ENCODE measurements at regions not wholly inside any gene's neighbourhood (a gene's known extent, or its start where the extent isn't known, plus 50 kb on each side); places are given as distances from the start of the nearest gene placed in this dataset.
"Not testable (repeated sequence)": the region's sequence is repeated elsewhere in the genome, so short reads cannot be mapped to it uniquely, and the experiment has no call there.

DNA sequence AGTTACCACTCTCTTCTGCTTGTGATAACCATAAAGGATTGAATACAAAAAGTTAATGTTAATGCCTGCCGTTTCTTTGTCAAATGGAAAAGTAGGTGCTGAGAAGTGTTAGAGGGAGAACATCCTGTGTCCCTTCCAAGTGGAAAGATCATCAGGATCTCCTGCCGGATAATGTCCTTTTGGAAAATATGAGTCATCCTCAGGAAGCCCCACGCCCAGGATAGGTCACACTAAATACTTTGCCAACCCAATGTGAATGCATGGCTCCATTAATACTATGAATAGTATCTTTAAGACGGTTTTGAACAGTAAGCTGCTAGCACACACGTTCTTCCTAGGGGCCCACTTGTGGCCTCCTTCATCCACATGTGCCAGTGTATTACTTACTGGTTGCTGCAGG lies 279.5 kb downstream of the ZNF326 start:
- H3K4me1 Mint-ChIP-seq = no peaks in the 10 kb centered on the region
- H3K27ac Mint-ChIP-seq = no peak overlapping the region
- CTCF ChIA-PET = no interaction called here
- no peaks in the 10 kb centered on the region for H3K36me3 Mint-ChIP-seq
- no peaks in the 10 kb centered on the region for H3K9me3 Mint-ChIP-seq
- H3K4me3 Mint-ChIP-seq = no peak overlapping the region
- DNase-seq = no peak
- no peaks in the 10 kb centered on the region for H3K27me3 Mint-ChIP-seq

DNA sequence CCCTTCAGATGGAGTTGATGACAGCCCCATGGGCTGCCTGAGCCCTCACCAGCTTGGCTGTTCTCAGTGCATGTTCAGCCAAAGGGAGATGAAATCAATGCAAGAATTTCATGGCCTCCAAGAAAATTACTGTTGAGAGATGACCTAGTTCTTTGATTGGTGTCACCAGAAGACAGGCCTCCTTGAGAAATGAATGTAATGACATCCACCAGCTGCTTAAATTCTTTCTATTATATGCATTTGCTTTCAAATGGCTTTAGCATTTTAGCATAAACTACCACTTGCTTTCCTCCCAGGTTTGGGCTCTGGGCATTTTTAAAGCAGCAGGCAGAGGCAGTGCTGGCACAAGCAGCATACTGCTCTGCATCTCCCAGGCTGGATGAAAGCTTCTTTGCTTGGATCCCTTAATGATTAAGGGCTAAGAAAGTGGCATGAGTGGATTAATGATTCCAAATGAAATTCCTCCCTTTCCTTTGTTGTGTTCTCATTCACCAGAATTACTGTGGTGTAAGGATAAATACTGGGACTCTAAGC lies 278.4 kb downstream of the ZNF326 start:
- CTCF ChIA-PET = no interaction called here
- Mint-ChIP-seq H3K36me3 (no peaks in the 10 kb centered on the region), H3K4me1 (no peaks in the 10 kb centered on the region), H3K4me3 (no peak overlapping the region), H3K9me3 (no peaks in the 10 kb centered on the region), H3K27ac (no peak overlapping the region), H3K27me3 (no peaks in the 10 kb centered on the region)
- DNase-seq = no peak

GRCh38 chr1:90262791-90263190 lies 267.9 kb downstream of the ZNF326 start:
- no peaks in the 10 kb centered on the region for H3K36me3 Mint-ChIP-seq
- no peaks in the 10 kb centered on the region for H3K27me3 Mint-ChIP-seq
- H3K4me3 Mint-ChIP-seq = no peak overlapping the region
- no peak for DNase-seq
- H3K27ac Mint-ChIP-seq = no peak overlapping the region
- CTCF ChIA-PET = no interaction called here
- H3K4me1 Mint-ChIP-seq = no peaks in the 10 kb centered on the region
- no peaks in the 10 kb centered on the region for H3K9me3 Mint-ChIP-seq

DNA sequence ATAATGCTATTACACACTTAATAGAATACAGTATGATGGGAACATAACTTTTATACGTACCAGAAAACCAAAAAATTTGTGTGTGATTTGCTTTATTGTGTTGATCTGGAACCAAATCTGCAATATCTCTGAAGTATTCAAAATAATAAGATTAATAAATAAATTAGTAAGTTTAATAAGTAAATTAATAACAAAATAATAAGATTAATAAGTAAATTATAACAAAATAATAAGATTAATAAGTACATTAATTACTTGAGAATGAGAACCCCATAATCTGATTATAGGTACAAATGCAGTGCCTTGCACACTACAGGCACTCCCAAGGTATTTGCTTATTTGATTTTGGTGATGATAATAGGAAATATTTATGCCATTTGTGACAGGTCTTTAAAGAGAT lies 267.4 kb downstream of the ZNF326 start:
- no peak for DNase-seq
- no peak overlapping the region for H3K4me3 Mint-ChIP-seq
- CTCF ChIA-PET = no interaction called here
- H3K27ac Mint-ChIP-seq = no peak overlapping the region
- no peaks in the 10 kb centered on the region for H3K27me3 Mint-ChIP-seq
- H3K36me3 Mint-ChIP-seq = no peaks in the 10 kb centered on the region
- H3K9me3 Mint-ChIP-seq = no peaks in the 10 kb centered on the region
- no peaks in the 10 kb centered on the region for H3K4me1 Mint-ChIP-seq

GRCh38 chr1:90246069-90246468 lies 251.2 kb downstream of the ZNF326 start:
- Mint-ChIP-seq H3K27me3 (no peaks in the 10 kb centered on the region), H3K4me3 (no peak overlapping the region), H3K4me1 (no peaks in the 10 kb centered on the region), H3K36me3 (no peaks in the 10 kb centered on the region), H3K27ac (no peak overlapping the region), H3K9me3 (peaks cover 7% of the 10 kb centered on the region)
- CTCF ChIA-PET = no interaction called here
- no peak for DNase-seq

DNA sequence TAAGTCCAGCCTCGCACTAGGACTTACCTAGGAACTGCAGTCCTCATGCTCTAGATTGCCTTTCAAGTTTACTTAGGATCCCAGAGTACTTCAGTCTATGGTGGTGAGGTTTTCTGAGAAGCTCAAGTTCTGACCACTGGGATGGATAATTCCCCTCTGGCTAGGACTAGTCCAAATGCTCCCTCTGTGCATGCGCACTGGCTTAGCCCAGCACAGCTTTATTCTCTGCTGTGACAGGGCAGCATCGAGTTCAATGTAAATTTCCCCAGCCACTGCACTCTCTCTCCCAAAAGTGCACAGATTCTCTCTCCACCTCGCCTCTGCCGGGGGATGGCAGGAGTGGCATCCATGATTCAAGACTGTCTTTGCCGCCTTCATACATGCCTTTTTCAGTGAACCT lies 241.6 kb downstream of the ZNF326 start:
- H3K27ac Mint-ChIP-seq = no peak overlapping the region
- no peak for DNase-seq
- no peaks in the 10 kb centered on the region for H3K27me3 Mint-ChIP-seq
- H3K4me1 Mint-ChIP-seq = no peaks in the 10 kb centered on the region
- H3K9me3 Mint-ChIP-seq = no peaks in the 10 kb centered on the region
- no peaks in the 10 kb centered on the region for H3K36me3 Mint-ChIP-seq
- no peak overlapping the region for H3K4me3 Mint-ChIP-seq
- CTCF ChIA-PET = no interaction called here

DNA sequence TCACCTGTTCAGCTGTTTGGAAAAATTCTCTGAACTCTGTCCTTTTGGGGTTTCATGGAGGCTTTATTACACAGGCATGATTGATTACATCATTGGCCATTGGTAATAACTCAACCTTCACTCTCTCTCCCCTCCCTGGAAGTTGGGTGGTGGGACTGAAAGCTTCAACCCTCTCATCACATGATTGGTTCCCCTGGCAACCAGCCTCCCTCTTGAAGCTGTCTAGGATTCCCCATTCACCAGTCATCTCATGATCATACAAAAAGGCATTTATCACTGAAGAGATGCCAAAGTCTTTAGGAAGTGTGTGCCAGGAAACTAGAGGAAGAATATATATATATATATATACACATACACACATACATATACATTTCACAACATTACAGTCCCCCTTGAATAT lies 228.5 kb downstream of the ZNF326 start:
- CTCF ChIA-PET = no interaction called here
- peaks cover 6% of the 10 kb centered on the region for H3K9me3 Mint-ChIP-seq
- no peaks in the 10 kb centered on the region for H3K36me3 Mint-ChIP-seq
- H3K27me3 Mint-ChIP-seq = peaks cover 4% of the 10 kb centered on the region
- no peaks in the 10 kb centered on the region for H3K4me1 Mint-ChIP-seq
- H3K4me3 Mint-ChIP-seq = no peak overlapping the region
- no peak for DNase-seq
- no peak overlapping the region for H3K27ac Mint-ChIP-seq

DNA sequence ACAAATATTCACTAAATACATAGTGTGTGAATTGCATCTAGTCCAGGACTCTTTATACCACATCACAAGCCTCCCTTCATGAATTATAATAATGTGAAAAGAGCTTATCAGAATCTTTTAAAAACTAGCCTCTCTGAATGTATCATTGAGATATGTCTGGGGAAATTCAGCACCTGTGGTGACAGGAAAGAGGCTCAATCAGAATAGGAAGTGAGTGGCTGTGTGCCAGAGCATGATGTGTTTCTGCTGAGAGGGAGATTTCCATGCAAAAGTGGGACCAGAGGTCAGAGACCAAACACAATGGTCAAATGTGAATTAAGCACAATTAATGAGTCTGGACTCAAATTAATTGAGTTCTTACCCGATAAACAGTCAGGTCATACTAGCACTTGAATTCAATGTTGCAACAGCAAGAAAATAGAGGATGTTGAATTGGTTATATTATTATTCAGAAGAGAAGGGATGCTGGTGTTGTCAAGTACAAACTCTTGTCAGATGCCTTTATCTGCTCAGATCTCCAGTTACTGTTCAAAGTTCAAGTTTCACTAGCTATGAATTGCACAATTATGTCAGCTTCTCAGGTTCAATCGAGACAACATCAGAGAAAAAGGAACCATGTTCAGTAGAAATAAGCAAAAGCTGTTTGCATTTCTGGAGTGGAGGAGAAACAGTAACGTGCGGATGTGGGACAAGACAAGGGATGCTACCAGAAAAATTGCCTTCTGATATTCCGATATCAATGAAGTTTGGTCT lies 226.2 kb downstream of the ZNF326 start:
- Mint-ChIP-seq H3K27ac (no peak overlapping the region), H3K4me1 (no peaks in the 10 kb centered on the region), H3K4me3 (no peak overlapping the region), H3K36me3 (no peaks in the 10 kb centered on the region), H3K9me3 (peaks cover 6% of the 10 kb centered on the region), H3K27me3 (peaks cover 4% of the 10 kb centered on the region)
- CTCF ChIA-PET = no interaction called here
- no peak for DNase-seq

- CTCF ChIA-PET = no interaction called here
- Mint-ChIP-seq H3K4me3 (no peak overlapping the region), H3K36me3 (no peaks in the 10 kb centered on the region), H3K4me1 (no peaks in the 10 kb centered on the region), H3K27me3 (peaks cover 4% of the 10 kb centered on the region), H3K27ac (no peak overlapping the region), H3K9me3 (peaks cover 6% of the 10 kb centered on the region)
- DNase-seq = no peak
Observed at GRCh38 chr1:90220496-90220895, 225.6 kb downstream of the ZNF326 start.

DNA sequence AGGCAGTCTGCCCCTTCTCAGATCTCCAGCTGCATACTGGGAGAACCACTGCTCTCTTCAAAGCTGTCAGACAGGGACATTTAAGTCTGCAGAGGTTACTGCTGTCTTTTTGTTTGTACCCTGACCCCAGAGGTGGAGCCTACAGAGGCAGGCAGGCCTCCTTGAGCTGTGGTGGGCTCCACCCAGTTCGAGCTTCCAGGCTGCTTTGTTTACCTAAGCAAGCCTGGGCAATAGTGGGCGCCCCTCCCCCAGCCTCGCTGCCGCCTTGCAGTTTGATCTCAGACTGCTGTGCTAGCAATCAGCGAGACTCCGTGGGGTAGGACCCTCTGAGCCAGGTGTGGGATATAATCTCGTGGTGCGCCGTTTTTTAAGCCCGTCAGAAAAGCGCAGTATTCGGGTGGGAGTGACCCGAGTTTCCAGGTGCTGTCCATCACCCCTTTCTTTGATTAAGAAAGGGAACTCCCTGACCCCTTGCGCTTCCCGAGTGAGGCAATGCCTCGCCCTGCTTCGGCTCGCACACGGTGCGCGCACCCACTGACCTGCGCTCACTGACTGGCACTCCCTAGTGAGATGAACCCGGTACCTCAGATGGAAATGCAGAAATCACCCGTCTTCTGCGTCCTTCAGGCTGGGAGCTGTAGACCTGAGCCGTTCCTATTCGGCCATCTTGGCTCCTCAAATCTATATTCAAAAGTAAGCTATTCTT lies 224.4 kb downstream of the ZNF326 start:
- H3K4me1 Mint-ChIP-seq, H3K27ac Mint-ChIP-seq, H3K9me3 Mint-ChIP-seq, H3K36me3 Mint-ChIP-seq, DNase-seq, H3K27me3 Mint-ChIP-seq, H3K4me3 Mint-ChIP-seq, CTCF ChIA-PET: not testable (repeated sequence)

- CTCF ChIA-PET = interaction anchor here (0.7 kb wide), 1 partner anchor 1225 kb away, joined by 3 read pairs; no protein-coding TSS in a partner anchor
- no peak for DNase-seq
- Mint-ChIP-seq H3K4me1 (no peaks in the 10 kb centered on the region), H3K4me3 (no peak overlapping the region), H3K27me3 (no peaks in the 10 kb centered on the region), H3K27ac (no peak overlapping the region), H3K9me3 (no peaks in the 10 kb centered on the region), H3K36me3 (no peaks in the 10 kb centered on the region)
Observed at GRCh38 chr1:90210633-90211491, 216.0 kb downstream of the ZNF326 start.

DNA sequence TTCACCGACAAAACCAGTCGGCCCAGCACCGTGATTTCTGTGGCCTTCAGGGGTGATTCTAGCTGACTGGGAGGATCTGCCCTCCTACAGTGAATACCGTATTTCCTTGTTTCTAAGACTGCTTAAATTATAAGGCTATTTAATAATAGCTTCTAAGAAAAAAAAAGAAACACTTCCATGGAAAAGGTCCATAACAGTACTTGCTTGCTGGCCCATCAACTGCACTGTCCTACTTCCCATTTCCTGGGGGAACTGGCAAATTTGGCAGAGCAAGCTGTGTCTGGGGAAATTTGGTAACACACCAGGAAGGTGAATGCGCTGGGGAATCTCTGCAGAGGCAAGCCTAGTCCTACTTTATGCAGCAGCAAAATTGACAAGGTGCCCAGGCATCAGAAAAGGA lies 214.0 kb downstream of the ZNF326 start:
- CTCF ChIA-PET = no interaction called here
- no peak overlapping the region for H3K27ac Mint-ChIP-seq
- no peaks in the 10 kb centered on the region for H3K4me1 Mint-ChIP-seq
- no peak overlapping the region for H3K4me3 Mint-ChIP-seq
- no peak for DNase-seq
- no peaks in the 10 kb centered on the region for H3K9me3 Mint-ChIP-seq
- no peaks in the 10 kb centered on the region for H3K27me3 Mint-ChIP-seq
- H3K36me3 Mint-ChIP-seq = no peaks in the 10 kb centered on the region

DNA sequence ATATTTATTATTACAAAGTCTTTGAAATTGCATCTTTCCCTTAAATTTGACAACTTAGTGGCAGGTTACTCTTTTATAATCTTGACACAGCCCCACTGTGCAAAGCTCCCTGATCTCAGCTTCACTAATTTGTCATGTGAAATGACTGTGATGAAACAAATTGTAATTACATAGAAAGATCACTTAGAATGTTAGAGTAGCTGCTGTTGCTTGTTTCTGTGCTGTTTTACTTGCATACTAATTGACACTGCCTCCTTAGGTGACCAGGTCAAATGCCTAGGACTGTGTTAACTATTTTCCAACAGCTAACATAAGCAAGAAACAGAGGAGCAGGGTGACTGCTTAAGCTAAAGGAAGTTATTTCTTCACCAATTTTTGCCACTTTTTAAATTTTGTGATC lies 211.3 kb downstream of the ZNF326 start:
- Mint-ChIP-seq H3K4me3 (no peak overlapping the region), H3K36me3 (no peaks in the 10 kb centered on the region), H3K4me1 (no peaks in the 10 kb centered on the region), H3K9me3 (no peaks in the 10 kb centered on the region), H3K27me3 (no peaks in the 10 kb centered on the region), H3K27ac (no peak overlapping the region)
- no peak for DNase-seq
- CTCF ChIA-PET = no interaction called here

GRCh38 chr1:90204780-90205179 lies 209.9 kb downstream of the ZNF326 start:
- CTCF ChIA-PET = no interaction called here
- H3K9me3 Mint-ChIP-seq = no peaks in the 10 kb centered on the region
- DNase-seq = no peak
- H3K36me3 Mint-ChIP-seq = no peaks in the 10 kb centered on the region
- no peak overlapping the region for H3K4me3 Mint-ChIP-seq
- H3K27ac Mint-ChIP-seq = no peak overlapping the region
- no peaks in the 10 kb centered on the region for H3K27me3 Mint-ChIP-seq
- no peaks in the 10 kb centered on the region for H3K4me1 Mint-ChIP-seq

All from activated naive CD4-positive, alpha-beta T cell treated with anti-CD3 and anti-CD28 coated beads, Interleukin-2, amount 10 ng/mL, durations not matched to agents 7 days and 5 days (primary cell).